Omental fat pad (tissue), 3 donors: ENCODE measurements at regions not wholly inside any gene's neighbourhood (a gene's known extent, or its start where the extent isn't known, plus 50 kb on each side); places are given as distances from the start of the nearest gene placed in this dataset.

Experiments used
- ATAC-seq: fragments of 150-250 bp; one replicate; pipeline ENCODE4 v1.9.1; 2016; ENCODE audit warnings: mild to moderate bottlenecking, moderate library complexity; ENCODE audit not compliant: low FRiP score
- DNase-seq: peaks from one replicate; pipeline ENCODE4 v3.0.0-alpha.2; 2019; ENCODE audit warnings: low spot score
- TF ChIP-seq, protein P1 (sequence below), 3 donors: fragments of 450-650 bp; IDR thresholded peaks; one replicate each; pipeline ENCODE4 v1.5.1; 2016 to 2017; ENCODE audit warnings: antibody characterized with exemption in 3 of 3, mild to moderate bottlenecking in 3 of 3, moderate library complexity in 2 of 3

DNA sequence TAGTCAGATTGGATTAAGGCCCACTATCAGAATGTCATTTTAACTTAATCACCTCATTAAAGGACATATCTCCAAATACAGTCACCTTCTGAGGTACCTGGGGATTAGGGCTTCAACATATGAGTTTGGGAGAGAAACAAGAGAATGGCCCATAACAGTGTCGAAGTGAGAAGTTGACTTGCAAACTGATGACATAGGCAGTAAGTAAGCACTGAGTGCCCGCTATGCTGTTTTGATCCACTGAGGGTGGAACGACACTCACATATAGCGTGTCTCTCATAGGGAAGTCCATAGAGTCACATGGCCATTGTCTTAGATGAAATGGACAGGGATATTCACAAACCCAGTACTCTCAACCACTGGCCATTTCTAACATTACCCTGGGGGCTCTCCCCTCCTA is 264.2 kb downstream of the SAMD5 start:
- ATAC-seq (no peak), DNase-seq (no peak)
- TF ChIP-seq, protein P1, sequence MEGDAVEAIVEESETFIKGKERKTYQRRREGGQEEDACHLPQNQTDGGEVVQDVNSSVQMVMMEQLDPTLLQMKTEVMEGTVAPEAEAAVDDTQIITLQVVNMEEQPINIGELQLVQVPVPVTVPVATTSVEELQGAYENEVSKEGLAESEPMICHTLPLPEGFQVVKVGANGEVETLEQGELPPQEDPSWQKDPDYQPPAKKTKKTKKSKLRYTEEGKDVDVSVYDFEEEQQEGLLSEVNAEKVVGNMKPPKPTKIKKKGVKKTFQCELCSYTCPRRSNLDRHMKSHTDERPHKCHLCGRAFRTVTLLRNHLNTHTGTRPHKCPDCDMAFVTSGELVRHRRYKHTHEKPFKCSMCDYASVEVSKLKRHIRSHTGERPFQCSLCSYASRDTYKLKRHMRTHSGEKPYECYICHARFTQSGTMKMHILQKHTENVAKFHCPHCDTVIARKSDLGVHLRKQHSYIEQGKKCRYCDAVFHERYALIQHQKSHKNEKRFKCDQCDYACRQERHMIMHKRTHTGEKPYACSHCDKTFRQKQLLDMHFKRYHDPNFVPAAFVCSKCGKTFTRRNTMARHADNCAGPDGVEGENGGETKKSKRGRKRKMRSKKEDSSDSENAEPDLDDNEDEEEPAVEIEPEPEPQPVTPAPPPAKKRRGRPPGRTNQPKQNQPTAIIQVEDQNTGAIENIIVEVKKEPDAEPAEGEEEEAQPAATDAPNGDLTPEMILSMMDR (IDR thresholded peaks at IDR 0.05) = no peak

DNA sequence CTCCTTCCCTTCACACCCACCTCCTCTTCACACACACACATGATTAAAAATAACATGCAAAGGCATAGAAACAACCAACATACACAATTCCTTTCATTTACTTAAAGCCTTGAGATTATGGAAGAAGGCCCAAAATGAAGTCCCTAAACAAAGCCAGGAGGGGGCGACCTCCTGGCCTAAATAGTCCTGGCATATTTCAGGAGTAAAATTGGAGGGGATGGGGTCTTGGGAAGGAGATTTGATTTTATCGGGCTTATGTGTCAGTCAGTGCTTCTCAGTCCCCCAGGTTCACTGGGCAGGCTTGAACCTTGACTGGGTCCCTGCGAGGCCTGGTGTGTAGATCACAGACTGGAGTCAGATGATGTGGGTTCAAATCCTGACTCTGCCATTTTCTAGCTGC is 266.4 kb downstream of the SAMD5 start:
- TF ChIP-seq, protein P1 (IDR thresholded peaks at IDR 0.05) = no peak
- no peak for ATAC-seq
- no peak for DNase-seq

DNA sequence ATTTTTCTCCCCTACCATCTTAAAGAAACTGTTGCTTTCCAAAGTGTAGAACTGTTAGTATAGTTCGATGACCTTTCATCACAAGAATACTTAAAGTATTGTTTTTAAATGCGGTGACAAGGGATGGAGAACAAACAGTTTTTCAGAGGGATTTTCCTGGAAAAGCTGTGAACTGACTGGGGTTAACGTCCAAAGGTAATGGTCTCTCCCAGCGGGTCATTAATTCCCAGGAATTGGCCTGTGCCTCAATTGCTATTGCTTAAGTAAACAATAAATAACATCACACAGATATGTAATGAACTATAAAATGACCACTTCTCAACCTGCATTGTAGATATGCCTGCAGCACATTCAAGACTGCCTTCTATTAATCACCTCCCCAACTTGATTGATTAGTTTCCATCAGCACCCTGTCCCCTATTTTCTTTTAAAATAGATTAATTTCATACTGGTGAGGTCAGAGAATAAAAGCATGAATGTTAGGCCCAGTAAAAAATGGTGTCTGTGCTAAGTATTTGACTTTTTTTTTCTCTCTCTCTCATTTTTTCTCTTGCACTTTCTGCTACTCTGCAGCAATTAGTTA is 268.2 kb downstream of the SAMD5 start:
- DNase-seq (no peak), ATAC-seq (no peak)
- TF ChIP-seq, protein P1 (IDR thresholded peaks at IDR 0.05) = no peak

DNA sequence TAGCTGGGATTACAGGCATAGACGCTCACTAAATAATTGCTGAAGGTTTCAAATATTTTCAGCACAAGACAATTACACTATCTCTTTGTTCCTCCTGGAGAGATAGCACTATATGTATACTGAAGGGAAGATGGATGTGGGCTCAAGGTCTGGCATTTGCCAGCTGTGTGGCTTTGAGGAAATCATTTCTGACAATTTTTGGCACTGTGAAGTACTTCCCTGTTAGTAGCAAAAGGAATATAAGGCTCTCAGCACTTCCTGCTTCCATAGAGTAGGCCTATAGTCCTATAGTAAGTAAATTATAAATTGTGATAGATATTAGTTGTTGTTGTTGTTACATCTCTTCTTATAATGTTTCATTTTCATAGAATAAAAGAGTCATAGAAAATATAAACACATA is 271.1 kb downstream of the SAMD5 start:
- DNase-seq (no peak), ATAC-seq (no peak)
- TF ChIP-seq, protein P1 (IDR thresholded peaks at IDR 0.05) = no peak

DNA sequence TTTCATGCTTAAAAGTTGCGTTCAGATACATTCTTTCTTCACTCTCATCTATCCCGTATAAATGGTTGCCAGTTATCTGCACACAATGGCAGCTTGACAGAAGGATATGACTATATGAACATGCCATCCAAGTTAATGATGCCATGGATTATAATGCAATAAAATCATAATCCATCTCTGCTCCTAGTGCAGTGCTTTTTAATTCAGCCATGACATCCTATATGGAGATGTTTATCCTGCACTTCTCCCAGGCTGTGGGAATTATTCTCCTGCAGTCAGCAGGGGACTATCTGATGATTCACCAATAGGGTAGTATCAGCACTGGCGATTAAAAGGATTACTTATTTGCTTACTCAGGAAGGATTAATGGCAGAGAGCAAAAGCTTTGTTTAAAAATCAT is 273.8 kb downstream of the SAMD5 start:
- ATAC-seq = no peak
- DNase-seq = no peak
- TF ChIP-seq, protein P1 (IDR thresholded peaks at IDR 0.05) = no peak

DNA sequence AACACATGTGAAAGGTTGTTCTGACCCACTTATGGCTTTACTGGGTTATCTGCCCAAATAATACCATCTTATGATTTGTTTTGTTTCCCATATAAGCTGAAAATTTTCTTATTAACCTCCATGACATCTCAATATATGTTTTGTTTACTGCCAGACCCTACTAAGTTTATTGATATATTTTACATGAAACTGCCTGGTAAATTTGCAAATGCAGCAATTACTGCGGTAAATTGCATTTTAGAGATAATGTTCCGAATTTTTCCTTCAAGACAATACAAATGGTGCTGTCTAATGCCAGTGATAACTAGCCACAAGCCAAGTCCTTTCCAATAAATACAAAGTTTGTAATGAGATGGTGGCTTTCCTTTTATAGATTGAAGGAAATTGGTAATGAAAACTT is 275.9 kb downstream of the SAMD5 start:
- no peak for ATAC-seq
- DNase-seq = no peak
- TF ChIP-seq, protein P1 (IDR thresholded peaks at IDR 0.05) = no peak

DNA sequence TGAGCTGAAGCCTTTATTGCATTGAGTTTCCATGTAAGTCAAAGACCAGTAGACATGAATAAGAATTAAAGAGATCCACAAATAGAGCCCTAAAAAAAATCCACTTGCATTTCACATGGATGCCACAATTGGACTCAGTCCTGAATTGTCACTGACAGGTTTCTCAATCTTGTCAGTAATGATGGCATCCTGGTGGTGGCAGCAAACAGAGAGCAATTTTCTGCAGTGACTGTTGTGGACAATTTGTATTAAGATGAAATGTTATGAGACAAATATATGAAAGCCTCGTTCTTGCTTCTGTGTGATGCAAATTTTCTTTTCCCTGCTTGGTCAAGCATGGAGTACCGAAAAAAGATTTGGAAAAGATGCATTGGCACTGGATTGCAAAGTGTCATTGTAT is 278.9 kb downstream of the SAMD5 start:
- ATAC-seq = no peak
- TF ChIP-seq, protein P1 (IDR thresholded peaks at IDR 0.05) = no peak
- no peak for DNase-seq
